Smooth muscle cell (in vitro differentiated cells): ENCODE measurements at regions not wholly inside any gene's neighbourhood (a gene's known extent, or its start where the extent isn't known, plus 50 kb on each side); places are given as distances from the start of the nearest gene placed in this dataset.
A peak's percentile ranks its signal among the peaks of the same experiment; 100 is the strongest.

Experiments used
- DNase-seq: peaks from one replicate; lab custom pipeline; 2025; ENCODE audit not compliant: unreplicated experiment; lab: John Stamatoyannopoulos, UW
- H2AFZ ChIP-seq: fragments of 200-600 bp; sonication (generic); 2 replicates; pipeline ENCODE4 v1.6.0; 2016; ENCODE audit warnings: antibody characterized with exemption, low read depth, mild to moderate bottlenecking
- H3F3A ChIP-seq: fragments of 200-600 bp; sonication (generic); 2 replicates; pipeline ENCODE4 v1.6.0; 2017; ENCODE audit warnings: antibody characterized with exemption, low read depth
- H3K27ac ChIP-seq: fragments of 200-600 bp; sonication (generic); 2 replicates; pipeline ENCODE4 v1.5.1; 2016; ENCODE audit warnings: low read depth, mild to moderate bottlenecking
- H3K27me3 ChIP-seq: fragments of 200-600 bp; sonication (generic); 2 replicates; pipeline ENCODE4 v1.6.1; 2016; ENCODE audit warnings: low read depth, mild to moderate bottlenecking
- H3K36me3 ChIP-seq: fragments of 200-600 bp; sonication (generic); 2 replicates; pipeline ENCODE4 v1.5.1; 2016; ENCODE audit warnings: low read depth
- H3K4me1 ChIP-seq: fragments of 200-600 bp; sonication (generic); 2 replicates; pipeline ENCODE4 v1.5.1; 2016; ENCODE audit warnings: low read depth
- H3K4me2 ChIP-seq: fragments of 200-600 bp; sonication (generic); 2 replicates; pipeline ENCODE4 v1.6.0; 2016; ENCODE audit warnings: mild to moderate bottlenecking
- H3K4me3 ChIP-seq: fragments of 200-600 bp; sonication (generic); 2 replicates; pipeline ENCODE4 v1.5.1; 2016; ENCODE audit warnings: mild to moderate bottlenecking
- H3K79me2 ChIP-seq: fragments of 200-600 bp; sonication (generic); 2 replicates; pipeline ENCODE4 v1.6.0; 2016; ENCODE audit warnings: low read depth, mild to moderate bottlenecking
- H3K9ac ChIP-seq: fragments of 200-600 bp; sonication (generic); 2 replicates; pipeline ENCODE4 v1.6.0; 2016; ENCODE audit warnings: low read depth
- H3K9me3 ChIP-seq: fragments of 200-600 bp; sonication (generic); replicated peaks from 2 replicates; pipeline ENCODE4 v1.5.1; 2016; ENCODE audit warnings: low read depth
- H4K20me1 ChIP-seq: fragments of 200-600 bp; sonication (generic); 2 replicates; pipeline ENCODE4 v1.6.0; 2016; ENCODE audit warnings: low read depth
- WGBS: methylation state at CpG from one replicate; pipeline ENCODE4 v1.1.7; 2016; ENCODE audit warnings: low lambda C conversion rate; 5-methylcytosine and 5-hydroxymethylcytosine counted together
- TF ChIP-seq, protein P1 (sequence below): fragments of 200-600 bp; sonication (generic); IDR thresholded peaks from 2 replicates; pipeline ENCODE4 v1.5.1; 2017; ENCODE audit warnings: borderline replicate concordance, mild to moderate bottlenecking, antibody characterized with exemption; ENCODE audit not compliant: insufficient read depth, poor library complexity, severe bottlenecking

- Histone ChIP-seq H3K27me3 (no peaks in the 10 kb centered on the region), H3K36me3 (no peaks in the 10 kb centered on the region), H3K9me3 (no peaks in the 10 kb centered on the region), H4K20me1 (no peaks in the 10 kb centered on the region), H3K4me2 (peak overlapping the region; percentile 16), H3K9ac (no peak overlapping the region), H2AFZ (no peak overlapping the region), H3K4me1 (no peaks in the 10 kb centered on the region), H3F3A (no peaks in the 10 kb centered on the region), H3K79me2 (no peaks in the 10 kb centered on the region), H3K4me3 (no peak overlapping the region), H3K27ac (peak overlapping the region; percentile 76)
- no peak for DNase-seq
- TF ChIP-seq, protein P1, sequence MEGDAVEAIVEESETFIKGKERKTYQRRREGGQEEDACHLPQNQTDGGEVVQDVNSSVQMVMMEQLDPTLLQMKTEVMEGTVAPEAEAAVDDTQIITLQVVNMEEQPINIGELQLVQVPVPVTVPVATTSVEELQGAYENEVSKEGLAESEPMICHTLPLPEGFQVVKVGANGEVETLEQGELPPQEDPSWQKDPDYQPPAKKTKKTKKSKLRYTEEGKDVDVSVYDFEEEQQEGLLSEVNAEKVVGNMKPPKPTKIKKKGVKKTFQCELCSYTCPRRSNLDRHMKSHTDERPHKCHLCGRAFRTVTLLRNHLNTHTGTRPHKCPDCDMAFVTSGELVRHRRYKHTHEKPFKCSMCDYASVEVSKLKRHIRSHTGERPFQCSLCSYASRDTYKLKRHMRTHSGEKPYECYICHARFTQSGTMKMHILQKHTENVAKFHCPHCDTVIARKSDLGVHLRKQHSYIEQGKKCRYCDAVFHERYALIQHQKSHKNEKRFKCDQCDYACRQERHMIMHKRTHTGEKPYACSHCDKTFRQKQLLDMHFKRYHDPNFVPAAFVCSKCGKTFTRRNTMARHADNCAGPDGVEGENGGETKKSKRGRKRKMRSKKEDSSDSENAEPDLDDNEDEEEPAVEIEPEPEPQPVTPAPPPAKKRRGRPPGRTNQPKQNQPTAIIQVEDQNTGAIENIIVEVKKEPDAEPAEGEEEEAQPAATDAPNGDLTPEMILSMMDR: no peak
- WGBS: 9% methylated on average over 2 of the region's 2 CpGs
These were observed 800.1 kb upstream of the CITED2 start for GRCh38 chr6:140174524-140174923.

- Histone ChIP-seq H3K4me2 (no peak overlapping the region), H3K27me3 (no peaks in the 10 kb centered on the region), H3K27ac (no peak overlapping the region), H2AFZ (no peak overlapping the region), H3K4me1 (no peaks in the 10 kb centered on the region), H3K36me3 (no peaks in the 10 kb centered on the region), H3K9me3 (no peaks in the 10 kb centered on the region), H3K9ac (no peak overlapping the region), H3K4me3 (no peak overlapping the region), H3K79me2 (no peaks in the 10 kb centered on the region), H4K20me1 (no peaks in the 10 kb centered on the region), H3F3A (no peaks in the 10 kb centered on the region)
- TF ChIP-seq, protein P1: no peak
- no peak for DNase-seq
- 90% methylated on average over 3 of the region's 3 CpGs for WGBS
These were observed 793.9 kb upstream of the CITED2 start for GRCh38 chr6:140168365-140168764.

DNA sequence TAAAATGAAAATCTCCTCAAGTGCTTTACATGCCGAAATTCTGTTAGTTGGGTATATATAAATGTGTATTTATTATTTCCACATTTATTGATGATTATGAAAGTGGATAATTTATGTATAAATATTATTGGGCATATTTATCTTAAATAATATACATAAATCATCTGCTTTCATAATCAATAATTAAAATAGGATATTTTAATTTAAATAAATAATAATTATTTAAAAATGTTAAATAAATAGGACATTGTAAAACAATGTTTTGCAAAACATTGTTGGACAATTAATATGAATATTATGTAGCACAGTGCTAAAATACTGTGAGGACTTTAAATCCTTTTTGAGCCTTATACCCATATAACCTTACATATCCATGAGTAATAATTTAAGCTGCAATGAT lies 786.5 kb upstream of the CITED2 start:
- Histone ChIP-seq H2AFZ (no peak overlapping the region), H3K36me3 (no peaks in the 10 kb centered on the region), H3K27ac (no peak overlapping the region), H3K9ac (no peak overlapping the region), H3F3A (no peaks in the 10 kb centered on the region), H4K20me1 (no peaks in the 10 kb centered on the region), H3K4me1 (no peaks in the 10 kb centered on the region), H3K27me3 (no peaks in the 10 kb centered on the region), H3K9me3 (no peaks in the 10 kb centered on the region), H3K4me3 (no peak overlapping the region), H3K79me2 (no peaks in the 10 kb centered on the region), H3K4me2 (no peak overlapping the region)
- TF ChIP-seq, protein P1: no peak
- no peak for DNase-seq
- WGBS: 85% methylated on average over 1 of the region's 1 CpG

DNA sequence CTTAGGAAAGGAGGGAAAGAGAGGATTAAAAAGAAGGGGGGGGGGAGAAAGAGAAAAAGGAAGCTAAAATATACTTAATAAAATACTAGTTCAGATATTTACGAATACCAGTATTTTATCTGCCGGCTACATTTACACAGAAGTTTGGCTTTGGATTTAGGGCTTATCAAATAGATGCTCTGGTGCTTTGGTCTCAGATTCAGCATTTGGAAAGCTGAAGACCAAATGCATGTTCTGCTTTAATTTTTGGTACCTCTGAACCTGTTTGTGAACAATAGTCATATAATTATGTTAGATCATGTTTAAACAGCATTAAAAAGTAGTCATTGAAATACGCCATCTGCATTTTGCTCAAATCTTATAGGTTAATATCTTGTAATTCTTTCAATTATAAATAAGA lies 786.0 kb upstream of the CITED2 start:
- no peak overlapping the region for H3K4me2 ChIP-seq
- H3K36me3 ChIP-seq: no peaks in the 10 kb centered on the region
- no peak for DNase-seq
- H3K27ac ChIP-seq: no peak overlapping the region
- H3K4me1 ChIP-seq: no peaks in the 10 kb centered on the region
- H3K27me3 ChIP-seq: no peaks in the 10 kb centered on the region
- no peaks in the 10 kb centered on the region for H3K79me2 ChIP-seq
- H3K9ac ChIP-seq: no peak overlapping the region
- H3K4me3 ChIP-seq: no peak overlapping the region
- TF ChIP-seq, protein P1: no peak
- H4K20me1 ChIP-seq: no peaks in the 10 kb centered on the region
- H3F3A ChIP-seq: no peaks in the 10 kb centered on the region
- H3K9me3 ChIP-seq: no peaks in the 10 kb centered on the region
- WGBS: 90% methylated on average over 3 of the region's 3 CpGs
- no peak overlapping the region for H2AFZ ChIP-seq
